GM10248 (cell line): ENCODE measurements at regions not wholly inside any gene's neighbourhood (a gene's known extent, or its start where the extent isn't known, plus 50 kb on each side); places are given as distances from the start of the nearest gene placed in this dataset.

Source experiments
- CTCF ChIA-PET: fragments of 300-600 bp; sonication (Branson Sonifier 250); formaldehyde crosslinking; extraction: SDS; loops from one replicate; lab custom pipeline; 2021; ENCODE audit warnings: antibody characterized with exemption; lab: Yijun Ruan, JAX
- POLR2A ChIA-PET: fragments of 350-650 bp; sonication (Branson Sonifier 250); formaldehyde crosslinking; extraction: SDS; loops from one replicate; lab custom pipeline; 2020; ENCODE audit warnings: antibody characterized with exemption; lab: Yijun Ruan, JAX
- DNase-seq: peaks from one replicate; pipeline ENCODE4 v3.0.0; 2012; ENCODE audit errors: extremely low spot score
- TF ChIP-seq, protein P1 (sequence below): IDR thresholded peaks from 2 replicates; pipeline ENCODE4 v1.5.1; 2012; ENCODE audit warnings: mild to moderate bottlenecking, low read depth; ENCODE audit errors: extremely low read depth, missing control alignments, control extremely low read depth

DNA sequence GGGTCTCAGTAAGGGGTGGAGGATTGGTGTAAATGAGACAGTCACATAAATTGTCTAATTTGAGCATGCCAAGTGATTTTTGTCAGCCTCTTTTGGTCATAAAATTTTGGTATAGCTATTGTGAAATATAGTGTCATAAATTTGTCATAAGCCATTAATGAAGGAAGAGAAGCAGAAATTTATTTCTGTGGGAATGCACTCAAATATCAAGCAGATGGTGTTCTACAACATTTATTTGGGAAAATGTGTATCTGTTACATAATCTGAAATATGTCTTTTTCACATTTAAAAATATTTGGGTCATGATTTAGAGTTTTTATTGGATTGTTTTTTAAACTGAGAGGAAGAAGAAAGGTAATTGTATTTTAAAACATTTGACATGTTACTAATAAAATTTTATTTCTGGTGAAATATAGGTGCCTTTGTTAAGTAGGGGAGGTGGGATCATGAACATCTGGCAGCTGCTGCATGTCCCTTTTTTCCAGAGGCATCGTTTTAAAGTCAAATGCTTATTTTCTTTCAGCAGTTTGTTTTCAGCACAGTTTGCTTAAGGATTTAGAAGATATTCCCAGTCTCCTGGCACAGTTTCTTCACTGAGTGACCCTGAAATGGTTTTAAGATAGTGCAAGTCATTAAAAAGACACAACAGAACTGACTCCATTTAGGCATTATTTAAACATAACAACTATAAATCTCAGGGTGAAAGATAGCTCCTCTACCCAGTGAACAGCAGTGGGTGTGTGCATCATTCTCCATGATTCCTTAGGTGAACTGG is 371.7 kb downstream of the SNAPC1 start:
- POLR2A ChIA-PET = no interaction called here
- CTCF ChIA-PET = interaction anchor here (1.0 to 1.1 kb wide), 2 partner anchors 9 to 296 kb away, joined by 3 read pairs; no protein-coding TSS in a partner anchor
- DNase-seq = no peak
- TF ChIP-seq, protein P1, sequence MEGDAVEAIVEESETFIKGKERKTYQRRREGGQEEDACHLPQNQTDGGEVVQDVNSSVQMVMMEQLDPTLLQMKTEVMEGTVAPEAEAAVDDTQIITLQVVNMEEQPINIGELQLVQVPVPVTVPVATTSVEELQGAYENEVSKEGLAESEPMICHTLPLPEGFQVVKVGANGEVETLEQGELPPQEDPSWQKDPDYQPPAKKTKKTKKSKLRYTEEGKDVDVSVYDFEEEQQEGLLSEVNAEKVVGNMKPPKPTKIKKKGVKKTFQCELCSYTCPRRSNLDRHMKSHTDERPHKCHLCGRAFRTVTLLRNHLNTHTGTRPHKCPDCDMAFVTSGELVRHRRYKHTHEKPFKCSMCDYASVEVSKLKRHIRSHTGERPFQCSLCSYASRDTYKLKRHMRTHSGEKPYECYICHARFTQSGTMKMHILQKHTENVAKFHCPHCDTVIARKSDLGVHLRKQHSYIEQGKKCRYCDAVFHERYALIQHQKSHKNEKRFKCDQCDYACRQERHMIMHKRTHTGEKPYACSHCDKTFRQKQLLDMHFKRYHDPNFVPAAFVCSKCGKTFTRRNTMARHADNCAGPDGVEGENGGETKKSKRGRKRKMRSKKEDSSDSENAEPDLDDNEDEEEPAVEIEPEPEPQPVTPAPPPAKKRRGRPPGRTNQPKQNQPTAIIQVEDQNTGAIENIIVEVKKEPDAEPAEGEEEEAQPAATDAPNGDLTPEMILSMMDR = no peak

DNA sequence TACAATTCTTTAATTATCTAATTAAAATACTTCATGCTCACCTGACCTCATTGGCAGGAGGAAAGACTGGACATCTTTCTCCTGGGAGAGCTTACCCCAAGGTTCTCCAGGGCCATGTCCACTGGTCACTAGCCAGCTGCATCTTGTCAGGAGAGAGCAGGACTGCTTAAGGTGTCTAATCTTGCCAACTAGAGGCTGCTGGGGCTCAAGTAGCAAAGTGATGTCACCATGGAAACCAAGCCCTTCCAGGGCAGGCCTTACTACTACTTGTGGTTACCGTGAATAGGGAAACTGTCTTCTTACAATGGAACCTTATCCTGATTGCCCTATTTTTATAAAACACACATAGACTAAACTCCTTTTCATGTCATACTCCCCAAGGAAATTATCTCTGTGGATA is 376.4 kb downstream of the SNAPC1 start:
- TF ChIP-seq, protein P1 = no peak
- CTCF ChIA-PET = interaction anchor here (1.9 kb wide), 1 partner anchor 214 kb away, joined by 4 read pairs; no protein-coding TSS in a partner anchor
- POLR2A ChIA-PET = no interaction called here
- DNase-seq = no peak

DNA sequence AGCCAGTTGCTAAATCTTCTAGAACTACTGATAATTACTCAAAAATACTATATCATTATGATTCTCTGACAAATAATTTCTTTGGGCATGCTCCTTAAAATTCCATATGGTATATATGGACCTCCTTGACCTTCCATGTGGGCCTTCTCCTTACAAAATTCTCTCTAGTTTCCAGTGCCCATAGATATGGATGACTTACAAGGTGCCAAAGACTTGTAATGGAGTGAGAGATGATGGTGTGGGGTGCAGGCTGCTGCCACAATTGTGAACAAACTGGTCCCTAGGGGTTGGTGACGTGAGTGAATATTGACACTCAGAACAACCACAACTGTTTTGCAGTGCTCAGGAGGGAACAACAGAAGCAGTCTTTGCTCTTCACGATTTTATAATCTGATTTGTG is 378.9 kb downstream of the SNAPC1 start:
- ChIA-PET CTCF (interaction anchor here (2.1 kb wide), 1 partner anchor 14 kb away, joined by 5 read pairs; no protein-coding TSS in a partner anchor), POLR2A (no interaction called here)
- no peak for DNase-seq
- TF ChIP-seq, protein P1 = no peak

DNA sequence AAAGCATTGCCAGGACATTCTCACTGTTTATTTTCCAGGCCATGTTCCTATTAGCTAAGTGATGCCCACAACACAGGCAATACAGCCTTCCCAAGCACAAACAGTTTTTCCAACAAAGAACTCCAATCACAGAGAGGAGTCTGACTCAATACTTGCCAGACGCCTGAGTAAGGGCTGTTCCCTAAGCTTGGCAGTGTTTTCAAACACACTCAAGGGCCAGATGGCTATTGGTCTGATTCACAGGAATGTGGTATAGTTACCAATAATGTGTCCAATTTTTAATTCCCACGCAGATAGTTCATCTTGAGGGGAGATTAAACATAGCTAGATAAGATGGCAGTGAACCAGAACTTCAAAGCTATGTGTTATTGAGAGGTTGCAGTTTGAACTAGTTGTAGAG is 381.0 kb downstream of the SNAPC1 start:
- CTCF ChIA-PET = interaction anchor here (1.0 to 2.1 kb wide), 2 partner anchors 12 to 15 kb away, joined by 3 to 5 read pairs; no protein-coding TSS in a partner anchor
- DNase-seq = no peak
- POLR2A ChIA-PET = no interaction called here
- TF ChIP-seq, protein P1 = no peak

DNA sequence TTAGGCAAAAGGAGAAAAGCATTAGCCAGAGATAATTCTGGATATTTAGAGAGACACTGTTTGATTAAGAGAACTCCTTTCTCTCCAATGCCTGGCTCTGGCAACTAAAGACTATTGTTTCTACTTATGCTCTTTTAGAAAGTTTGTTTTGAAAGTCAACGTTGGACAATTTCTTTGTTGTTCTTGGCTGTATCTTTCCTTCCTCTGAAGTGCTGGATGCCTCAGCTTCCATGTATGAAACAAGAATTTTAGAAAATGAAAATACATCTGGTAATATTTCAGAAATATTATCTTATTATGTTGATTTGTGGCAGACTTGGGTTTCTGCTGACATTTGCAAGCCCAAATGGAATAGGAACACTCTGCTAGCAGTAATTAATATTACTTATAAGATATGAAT is 382.6 kb downstream of the SNAPC1 start:
- DNase-seq = no peak
- CTCF ChIA-PET = no interaction called here
- POLR2A ChIA-PET = no interaction called here
- TF ChIP-seq, protein P1 = no peak

DNA sequence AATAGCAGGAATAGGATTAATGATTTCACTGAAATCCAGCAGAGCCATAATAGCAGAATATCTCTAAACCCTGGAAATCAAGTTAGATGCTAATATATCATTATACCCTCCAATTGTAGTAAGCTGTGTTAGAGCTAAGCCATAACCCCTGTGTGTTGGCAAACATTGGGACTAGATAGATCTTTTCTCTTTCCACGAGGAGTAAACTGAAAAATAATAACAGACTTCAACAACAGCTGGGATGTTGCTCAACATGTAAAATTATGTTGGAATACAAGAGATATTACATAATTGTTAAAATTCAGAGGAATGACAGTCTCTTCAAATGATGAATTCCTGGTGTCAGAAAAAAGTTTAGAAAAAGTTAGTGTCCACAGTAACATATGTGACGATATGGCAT is 383.8 kb downstream of the SNAPC1 start:
- no peak for DNase-seq
- TF ChIP-seq, protein P1 = no peak
- ChIA-PET CTCF (no interaction called here), POLR2A (no interaction called here)
